ENCODE measurements at regions not wholly inside any gene's neighbourhood (a gene's known extent, or its start where the extent isn't known, plus 50 kb on each side); places are given as distances from the start of the nearest gene placed in this dataset.

GRCh38 chr1:217193151-217193550 lies 437.7 kb downstream of the GPATCH2 start:
- Histone ChIP-seq H3K4me1 (ENCODE audit: control insufficient read depth in 2 of 2, insufficient read depth in 1 of 2, low read depth in 1 of 2, low read length in 2 of 2) (no peaks in the 10 kb centered on the region), H2BK120ac (ENCODE audit: low read depth, low read length) (no peak overlapping the region)
- WGBS, 2 donors (ENCODE audit: extremely low coverage in 2 of 2, insufficient read length in 2 of 2, insufficient replicate concordance in 1 of 2): no CpG with 5 or more reads among the region's 3 CpGs

GRCh38 chr1:217191441-217191840 lies 439.4 kb downstream of the GPATCH2 start:
- H2BK5ac ChIP-seq (ENCODE audit: low read length): no peak overlapping the region
- no peaks in the 10 kb centered on the region for H3K4me1 ChIP-seq (ENCODE audit: control insufficient read depth in 2 of 2, insufficient read depth in 1 of 2, low read depth in 1 of 2, low read length in 2 of 2)
- H3K27me3 ChIP-seq (ENCODE audit: control insufficient read depth in 3 of 3, insufficient read depth in 3 of 3, low read depth in 1 of 3, low read length in 3 of 3): no peaks in the 10 kb centered on the region
- no peak for DNase-seq (ENCODE audit: low spot score)
- H4K8ac ChIP-seq (ENCODE audit: low read depth, low read length): no peak overlapping the region
- no peak overlapping the region for H3K23ac ChIP-seq (ENCODE audit: low read depth, low read length, poor library complexity)
- H3K18ac ChIP-seq (ENCODE audit: low read length): no peak overlapping the region
- no peak overlapping the region for H2BK15ac ChIP-seq (ENCODE audit: low read length)
- H3K27ac ChIP-seq (replicated peaks; ENCODE audit: low read length): no peak overlapping the region
- no peak overlapping the region for H3K4me3 ChIP-seq (ENCODE audit: low read length in 2 of 2)
- H2AK5ac ChIP-seq (ENCODE audit: low read depth, low read length): no peak overlapping the region
- H3K4ac ChIP-seq (ENCODE audit: low read length): no peak overlapping the region
- H3K36me3 ChIP-seq (replicated peaks in 1 of 2; ENCODE audit: control insufficient read depth in 2 of 2, insufficient read depth in 2 of 2, low read length in 2 of 2): no peaks in the 10 kb centered on the region
- H3K9me3 ChIP-seq (replicated peaks in 1 of 2; ENCODE audit: control insufficient read depth in 2 of 2, insufficient read depth in 1 of 2, low read depth in 1 of 2, low read length in 2 of 2): peaks cover 0 to 2% of the 10 kb centered on the region in 2 donors
- H3K79me1 ChIP-seq (ENCODE audit: low read depth, low read length): no peaks in the 10 kb centered on the region
- WGBS, 2 donors (ENCODE audit: extremely low coverage in 2 of 2, insufficient read length in 2 of 2, insufficient replicate concordance in 1 of 2): 100% methylated on average over 1 of the region's 2 CpGs; no CpG with 5 or more reads in 1 of the 2 donors
- H4K91ac ChIP-seq (ENCODE audit: low read depth, low read length, poor library complexity): no peak overlapping the region
- no peak overlapping the region for H3K9ac ChIP-seq (ENCODE audit: low read depth, low read length, poor library complexity)
- H2BK12ac ChIP-seq (ENCODE audit: low read length): no peak overlapping the region
- H2AFZ ChIP-seq (ENCODE audit: low read length): no peak overlapping the region
- no peak overlapping the region for H3K14ac ChIP-seq (ENCODE audit: low read length)
- no peak overlapping the region for H3K4me2 ChIP-seq (ENCODE audit: insufficient read depth, low read length, poor library complexity, severe bottlenecking)
- H2BK120ac ChIP-seq (ENCODE audit: low read depth, low read length): no peak overlapping the region

More at GRCh38 chr1:217193151-217193550, 437.7 kb downstream of the GPATCH2 start:
- Histone ChIP-seq H3K9ac (ENCODE audit: low read depth, low read length, poor library complexity) (no peak overlapping the region), H2BK5ac (ENCODE audit: low read length) (no peak overlapping the region), H3K79me1 (ENCODE audit: low read depth, low read length) (no peaks in the 10 kb centered on the region), H3K9me3 (replicated peaks in 1 of 2; ENCODE audit: control insufficient read depth in 2 of 2, insufficient read depth in 1 of 2, low read depth in 1 of 2, low read length in 2 of 2) (no peaks in the 10 kb centered on the region), H2BK15ac (ENCODE audit: low read length) (no peak overlapping the region), H3K27me3 (ENCODE audit: control insufficient read depth in 3 of 3, insufficient read depth in 3 of 3, low read depth in 1 of 3, low read length in 3 of 3) (no peaks in the 10 kb centered on the region), H3K14ac (ENCODE audit: low read length) (no peak overlapping the region), H4K8ac (ENCODE audit: low read depth, low read length) (no peak overlapping the region), H3K27ac (replicated peaks; ENCODE audit: low read length) (no peak overlapping the region), H2BK12ac (ENCODE audit: low read length) (no peak overlapping the region), H3K4me3 (ENCODE audit: low read length in 2 of 2) (no peak overlapping the region), H3K36me3 (replicated peaks in 1 of 2; ENCODE audit: control insufficient read depth in 2 of 2, insufficient read depth in 2 of 2, low read length in 2 of 2) (no peaks in the 10 kb centered on the region), H3K4ac (ENCODE audit: low read length) (no peak overlapping the region), H3K23ac (ENCODE audit: low read depth, low read length, poor library complexity) (no peak overlapping the region), H2AFZ (ENCODE audit: low read length) (no peak overlapping the region), H3K4me2 (ENCODE audit: insufficient read depth, low read length, poor library complexity, severe bottlenecking) (no peak overlapping the region), H3K18ac (ENCODE audit: low read length) (no peak overlapping the region), H2AK5ac (ENCODE audit: low read depth, low read length) (no peak overlapping the region), H4K91ac (ENCODE audit: low read depth, low read length, poor library complexity) (no peak overlapping the region)
- DNase-seq (ENCODE audit: low spot score): no peak

DNA sequence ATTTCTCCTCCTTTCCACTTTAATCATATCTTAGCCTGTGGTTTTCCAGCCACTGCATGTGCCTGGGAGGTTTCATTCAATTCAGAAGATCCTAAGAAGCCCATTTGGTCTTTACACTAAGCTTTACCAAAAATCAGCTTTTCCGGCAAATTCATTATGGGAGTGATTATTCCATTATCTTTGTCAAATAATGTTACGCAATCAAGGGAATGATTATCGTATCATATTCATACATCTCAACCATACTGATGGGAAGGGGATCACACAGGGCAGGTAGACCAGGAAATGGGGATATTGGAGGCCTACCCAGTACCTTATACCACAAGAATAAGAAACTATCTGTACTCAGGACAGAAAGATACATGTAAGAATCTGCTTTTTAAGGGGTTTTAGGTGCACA lies 440.5 kb downstream of the GPATCH2 start:
- H2BK120ac ChIP-seq (ENCODE audit: low read depth, low read length): no peak overlapping the region
- no peaks in the 10 kb centered on the region for H3K4me1 ChIP-seq (ENCODE audit: control insufficient read depth in 2 of 2, insufficient read depth in 1 of 2, low read depth in 1 of 2, low read length in 2 of 2)
- no peaks in the 10 kb centered on the region for H3K36me3 ChIP-seq (replicated peaks in 1 of 2; ENCODE audit: control insufficient read depth in 2 of 2, insufficient read depth in 2 of 2, low read length in 2 of 2)
- no peak overlapping the region for H3K4me2 ChIP-seq (ENCODE audit: insufficient read depth, low read length, poor library complexity, severe bottlenecking)
- H4K91ac ChIP-seq (ENCODE audit: low read depth, low read length, poor library complexity): no peak overlapping the region
- H3K27ac ChIP-seq (replicated peaks; ENCODE audit: low read length): no peak overlapping the region
- no peak overlapping the region for H2BK5ac ChIP-seq (ENCODE audit: low read length)
- H2AK5ac ChIP-seq (ENCODE audit: low read depth, low read length): no peak overlapping the region
- H3K4ac ChIP-seq (ENCODE audit: low read length): no peak overlapping the region
- H2AFZ ChIP-seq (ENCODE audit: low read length): no peak overlapping the region
- no peak overlapping the region for H2BK15ac ChIP-seq (ENCODE audit: low read length)
- no peak overlapping the region for H2BK12ac ChIP-seq (ENCODE audit: low read length)
- no peak overlapping the region for H3K4me3 ChIP-seq (ENCODE audit: low read length in 2 of 2)
- no peaks in the 10 kb centered on the region for H3K27me3 ChIP-seq (ENCODE audit: control insufficient read depth in 3 of 3, insufficient read depth in 3 of 3, low read depth in 1 of 3, low read length in 3 of 3)
- no CpG with 5 or more reads among the region's 3 CpGs for WGBS, 2 donors (ENCODE audit: extremely low coverage in 2 of 2, insufficient read length in 2 of 2, insufficient replicate concordance in 1 of 2)
- no peak overlapping the region for H4K8ac ChIP-seq (ENCODE audit: low read depth, low read length)
- no peak overlapping the region for H3K9ac ChIP-seq (ENCODE audit: low read depth, low read length, poor library complexity)
- DNase-seq (ENCODE audit: low spot score): no peak
- no peak overlapping the region for H3K23ac ChIP-seq (ENCODE audit: low read depth, low read length, poor library complexity)
- H3K18ac ChIP-seq (ENCODE audit: low read length): no peak overlapping the region
- H3K79me1 ChIP-seq (ENCODE audit: low read depth, low read length): no peaks in the 10 kb centered on the region
- peaks cover 0 to 2% of the 10 kb centered on the region in 2 donors for H3K9me3 ChIP-seq (replicated peaks in 1 of 2; ENCODE audit: control insufficient read depth in 2 of 2, insufficient read depth in 1 of 2, low read depth in 1 of 2, low read length in 2 of 2)
- H3K14ac ChIP-seq (ENCODE audit: low read length): no peak overlapping the region

- H3K27ac ChIP-seq (replicated peaks; ENCODE audit: low read length): no peak overlapping the region
- peaks cover 0 to 2% of the 10 kb centered on the region in 2 donors for H3K9me3 ChIP-seq (replicated peaks in 1 of 2; ENCODE audit: control insufficient read depth in 2 of 2, insufficient read depth in 1 of 2, low read depth in 1 of 2, low read length in 2 of 2)
- no peak overlapping the region for H2BK15ac ChIP-seq (ENCODE audit: low read length)
- no peaks in the 10 kb centered on the region for H3K4me1 ChIP-seq (ENCODE audit: control insufficient read depth in 2 of 2, insufficient read depth in 1 of 2, low read depth in 1 of 2, low read length in 2 of 2)
- H2BK12ac ChIP-seq (ENCODE audit: low read length): no peak overlapping the region
- no peak overlapping the region for H4K8ac ChIP-seq (ENCODE audit: low read depth, low read length)
- H3K23ac ChIP-seq (ENCODE audit: low read depth, low read length, poor library complexity): no peak overlapping the region
- H3K79me1 ChIP-seq (ENCODE audit: low read depth, low read length): no peaks in the 10 kb centered on the region
- no peak overlapping the region for H2AFZ ChIP-seq (ENCODE audit: low read length)
- no peak overlapping the region for H2BK120ac ChIP-seq (ENCODE audit: low read depth, low read length)
- no CpG with 5 or more reads among the region's 1 CpG for WGBS, 2 donors (ENCODE audit: extremely low coverage in 2 of 2, insufficient read length in 2 of 2, insufficient replicate concordance in 1 of 2)
- H3K27me3 ChIP-seq (ENCODE audit: control insufficient read depth in 3 of 3, insufficient read depth in 3 of 3, low read depth in 1 of 3, low read length in 3 of 3): no peaks in the 10 kb centered on the region
- H3K36me3 ChIP-seq (replicated peaks in 1 of 2; ENCODE audit: control insufficient read depth in 2 of 2, insufficient read depth in 2 of 2, low read length in 2 of 2): no peaks in the 10 kb centered on the region
- H2AK5ac ChIP-seq (ENCODE audit: low read depth, low read length): no peak overlapping the region
- H2BK5ac ChIP-seq (ENCODE audit: low read length): no peak overlapping the region
- no peak for DNase-seq (ENCODE audit: low spot score)
- no peak overlapping the region for H3K4ac ChIP-seq (ENCODE audit: low read length)
- no peak overlapping the region for H3K18ac ChIP-seq (ENCODE audit: low read length)
- no peak overlapping the region for H3K4me2 ChIP-seq (ENCODE audit: insufficient read depth, low read length, poor library complexity, severe bottlenecking)
- no peak overlapping the region for H3K9ac ChIP-seq (ENCODE audit: low read depth, low read length, poor library complexity)
- no peak overlapping the region for H4K91ac ChIP-seq (ENCODE audit: low read depth, low read length, poor library complexity)
- no peak overlapping the region for H3K4me3 ChIP-seq (ENCODE audit: low read length in 2 of 2)
- H3K14ac ChIP-seq (ENCODE audit: low read length): no peak overlapping the region
These were observed 441.5 kb downstream of the GPATCH2 start for GRCh38 chr1:217189362-217189761.

Data from neuronal stem cell (in vitro differentiated cells).